ENCODE measurements at regions not wholly inside any gene's neighbourhood (a gene's known extent, or its start where the extent isn't known, plus 50 kb on each side); places are given as distances from the start of the nearest gene placed in this dataset.
A peak's percentile ranks its signal among the peaks of the same experiment; 100 is the strongest.

DNA sequence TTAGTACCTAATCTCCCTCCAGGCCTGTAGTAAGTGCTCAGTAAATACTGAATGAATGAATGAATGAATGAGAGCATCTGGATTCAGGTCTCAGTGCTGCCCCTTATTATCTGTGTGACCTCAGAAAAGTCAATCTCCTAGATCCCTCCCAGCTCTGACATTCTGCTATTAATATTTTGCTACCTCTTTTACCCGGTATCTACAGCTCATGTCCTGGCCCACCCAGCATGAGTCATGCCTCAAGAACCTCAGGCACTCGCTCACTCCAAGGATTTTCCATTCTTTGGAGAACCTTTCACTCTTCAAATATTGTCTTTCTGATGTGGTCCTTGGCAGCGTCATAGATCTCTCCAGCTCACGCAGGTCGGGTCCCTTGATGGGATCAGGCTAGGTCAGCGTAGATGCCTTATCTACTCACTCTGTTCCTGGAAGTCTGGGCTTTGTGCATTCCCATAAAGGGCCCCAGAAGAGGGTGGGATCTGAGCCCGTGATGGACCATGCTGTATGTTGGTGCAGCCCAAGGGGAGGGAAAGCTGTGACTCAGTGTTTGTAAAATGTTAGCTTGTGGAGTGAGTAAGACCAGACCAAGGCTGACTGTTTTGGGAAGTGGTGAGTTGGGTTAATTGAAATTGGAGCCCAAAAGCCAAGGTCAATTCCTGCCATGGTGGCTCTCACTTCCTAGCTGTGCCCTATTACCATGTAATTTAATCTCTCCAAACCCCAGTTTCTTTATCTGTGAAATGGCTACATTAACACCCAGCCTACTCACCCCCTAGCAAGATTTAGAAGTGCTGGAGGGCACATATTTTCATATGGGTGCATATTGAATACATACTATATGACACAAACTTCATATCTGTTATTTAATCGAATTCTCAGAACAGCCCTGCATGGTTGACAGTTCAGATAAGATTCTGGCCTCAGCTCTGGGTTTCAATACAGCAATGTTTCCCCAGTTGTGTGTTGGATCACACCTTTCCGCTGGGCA is 214.1 kb upstream of the USP24 start:
- Histone ChIP-seq H3K27ac (replicated peaks in 1 of 4) (peak overlapping the region; percentile 32 to 53 (median 41)), H3K4me1 (peaks cover 0 to 49% (median 34%) of the 10 kb centered on the region in 4 donors), H3K36me3 (no peaks in the 10 kb centered on the region), H3K9me3 (no peaks in the 10 kb centered on the region), H3K27me3 (no peaks in the 10 kb centered on the region), H3K4me3 (no peak overlapping the region)
- intact Hi-C loops (cut with DNase I), result no loop called here
- WGBS, result 51% methylated on average over 9 of the region's 9 CpGs
- DNase-seq (ENCODE audit: extremely low spot score), result peak; percentile 92
- TF ChIP-seq EP300 (IDR thresholded peaks at IDR 0.05), result no peak
- TF ChIP-seq, protein P1, sequence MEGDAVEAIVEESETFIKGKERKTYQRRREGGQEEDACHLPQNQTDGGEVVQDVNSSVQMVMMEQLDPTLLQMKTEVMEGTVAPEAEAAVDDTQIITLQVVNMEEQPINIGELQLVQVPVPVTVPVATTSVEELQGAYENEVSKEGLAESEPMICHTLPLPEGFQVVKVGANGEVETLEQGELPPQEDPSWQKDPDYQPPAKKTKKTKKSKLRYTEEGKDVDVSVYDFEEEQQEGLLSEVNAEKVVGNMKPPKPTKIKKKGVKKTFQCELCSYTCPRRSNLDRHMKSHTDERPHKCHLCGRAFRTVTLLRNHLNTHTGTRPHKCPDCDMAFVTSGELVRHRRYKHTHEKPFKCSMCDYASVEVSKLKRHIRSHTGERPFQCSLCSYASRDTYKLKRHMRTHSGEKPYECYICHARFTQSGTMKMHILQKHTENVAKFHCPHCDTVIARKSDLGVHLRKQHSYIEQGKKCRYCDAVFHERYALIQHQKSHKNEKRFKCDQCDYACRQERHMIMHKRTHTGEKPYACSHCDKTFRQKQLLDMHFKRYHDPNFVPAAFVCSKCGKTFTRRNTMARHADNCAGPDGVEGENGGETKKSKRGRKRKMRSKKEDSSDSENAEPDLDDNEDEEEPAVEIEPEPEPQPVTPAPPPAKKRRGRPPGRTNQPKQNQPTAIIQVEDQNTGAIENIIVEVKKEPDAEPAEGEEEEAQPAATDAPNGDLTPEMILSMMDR (IDR thresholded peaks at IDR 0.05), result no peak
- TF ChIP-seq POLR2A (IDR thresholded peaks at IDR 0.05; ENCODE audit: low read depth), result no peak
- peak; percentile 35 to 44 for TF ChIP-seq POLR2AphosphoS5 (IDR thresholded peaks at IDR 0.05)

DNA sequence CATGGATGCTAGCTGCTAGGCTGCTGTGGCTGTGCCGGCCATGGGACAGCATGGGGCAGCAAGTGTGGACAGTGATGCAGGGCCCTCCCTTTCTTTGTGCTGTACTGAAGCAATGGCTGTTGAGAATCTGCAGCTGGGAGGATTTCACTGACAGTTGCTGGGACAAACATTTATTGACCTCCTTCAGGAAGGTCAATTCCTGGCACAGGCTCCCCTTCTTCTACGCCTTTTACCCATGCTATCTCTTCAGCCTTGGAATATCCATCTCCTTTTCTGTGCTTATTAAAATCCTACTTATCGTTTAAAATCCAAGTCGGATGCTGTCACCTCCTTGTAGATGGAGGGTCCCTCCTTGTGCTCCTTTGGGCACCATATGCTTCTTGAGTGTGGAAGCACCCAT is 213.1 kb upstream of the USP24 start:
- WGBS, result 86% methylated on average over 4 of the region's 4 CpGs
- intact Hi-C loops (cut with DNase I), result no loop called here
- no peaks in the 10 kb centered on the region for H3K27me3 ChIP-seq
- H3K4me3 ChIP-seq, result no peak overlapping the region
- no peaks in the 10 kb centered on the region for H3K36me3 ChIP-seq
- TF ChIP-seq POLR2AphosphoS5 (IDR thresholded peaks at IDR 0.05) (no peak), POLR2A (IDR thresholded peaks at IDR 0.05; ENCODE audit: low read depth) (no peak), EP300 (IDR thresholded peaks at IDR 0.05) (no peak)
- TF ChIP-seq, protein P1 (IDR thresholded peaks at IDR 0.05), result no peak
- DNase-seq (ENCODE audit: extremely low spot score), result peak; percentile 75
- H3K9me3 ChIP-seq, result no peaks in the 10 kb centered on the region
- H3K4me1 ChIP-seq, result peaks cover 0 to 49% (median 34%) of the 10 kb centered on the region in 4 donors
- peak overlapping the region; percentile 32 to 53 (median 41) for H3K27ac ChIP-seq (replicated peaks in 1 of 4)

DNA sequence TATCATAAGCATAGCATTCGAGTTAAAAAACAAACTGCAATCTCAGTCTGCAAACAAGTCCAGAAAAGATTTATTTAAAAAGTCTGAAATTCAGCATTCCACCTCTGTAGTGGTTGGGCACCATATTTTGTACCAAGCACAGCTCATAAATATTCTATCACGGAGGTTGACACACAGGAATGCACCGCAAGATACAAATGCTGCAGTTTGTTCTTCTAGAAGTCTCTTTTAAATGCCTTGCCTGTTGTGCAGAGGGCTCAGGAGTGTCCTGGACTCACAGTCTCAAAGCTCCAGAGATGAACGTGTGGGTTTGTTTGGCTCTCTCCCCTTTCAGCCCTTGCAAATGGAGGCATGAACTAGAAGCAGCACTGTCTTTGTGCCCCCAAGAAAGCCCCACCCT is 212.4 kb upstream of the USP24 start:
- H3K4me3 ChIP-seq, result no peak overlapping the region
- intact Hi-C loops (cut with DNase I), result no loop called here
- peaks cover 0 to 49% (median 34%) of the 10 kb centered on the region in 4 donors for H3K4me1 ChIP-seq
- WGBS, result 81% methylated on average over 4 of the region's 4 CpGs
- DNase-seq (ENCODE audit: extremely low spot score), result peak; percentile 68
- TF ChIP-seq POLR2AphosphoS5 (IDR thresholded peaks at IDR 0.05) (no peak), POLR2A (IDR thresholded peaks at IDR 0.05; ENCODE audit: low read depth) (no peak), EP300 (IDR thresholded peaks at IDR 0.05) (no peak)
- TF ChIP-seq, protein P1 (IDR thresholded peaks at IDR 0.05), result no peak
- H3K27ac ChIP-seq (replicated peaks in 1 of 4), result peak overlapping the region in 2 of 4 donors; percentile 49 to 53
- no peaks in the 10 kb centered on the region for H3K36me3 ChIP-seq
- peaks cover 0 to under 1% (median 0%) of the 10 kb centered on the region in 4 donors for H3K9me3 ChIP-seq
- no peaks in the 10 kb centered on the region for H3K27me3 ChIP-seq

DNA sequence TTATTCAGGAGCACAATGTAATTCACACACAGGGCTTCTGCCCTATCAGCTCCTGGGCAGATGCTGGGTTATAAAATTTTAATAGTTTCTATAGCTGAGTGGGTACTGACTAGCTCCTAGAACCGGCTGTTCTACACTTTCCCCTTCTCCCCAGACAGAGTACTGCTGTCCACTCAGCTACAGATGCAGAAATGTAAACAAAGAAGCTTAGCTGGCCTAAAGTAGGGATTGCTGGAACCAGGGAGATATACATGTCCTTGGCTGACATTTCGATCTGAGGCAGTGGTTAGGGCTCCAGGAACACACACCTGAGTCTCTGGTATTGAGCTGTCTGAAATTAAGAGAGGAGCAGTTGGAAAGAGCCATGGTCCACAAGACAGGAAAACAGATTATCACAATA is 211.5 kb upstream of the USP24 start:
- DNase-seq (ENCODE audit: extremely low spot score), result peak; percentile 84
- peaks cover 0 to 10% (median 4%) of the 10 kb centered on the region in 4 donors for H3K9me3 ChIP-seq
- intact Hi-C loops (cut with DNase I), result no loop called here
- H3K27me3 ChIP-seq, result no peaks in the 10 kb centered on the region
- WGBS, result 64% methylated on average over 2 of the region's 2 CpGs
- H3K27ac ChIP-seq (replicated peaks in 1 of 4), result no peak overlapping the region
- H3K36me3 ChIP-seq, result no peaks in the 10 kb centered on the region
- TF ChIP-seq, protein P1 (IDR thresholded peaks at IDR 0.05), result no peak
- TF ChIP-seq POLR2AphosphoS5 (IDR thresholded peaks at IDR 0.05) (no peak), EP300 (IDR thresholded peaks at IDR 0.05) (no peak), POLR2A (IDR thresholded peaks at IDR 0.05; ENCODE audit: low read depth) (no peak)
- H3K4me3 ChIP-seq, result no peak overlapping the region
- peaks cover 0 to 49% (median 34%) of the 10 kb centered on the region in 4 donors for H3K4me1 ChIP-seq
